ENCODE measurements at regions not wholly inside any gene's neighbourhood (a gene's known extent, or its start where the extent isn't known, plus 50 kb on each side); places are given as distances from the start of the nearest gene placed in this dataset.

DNA sequence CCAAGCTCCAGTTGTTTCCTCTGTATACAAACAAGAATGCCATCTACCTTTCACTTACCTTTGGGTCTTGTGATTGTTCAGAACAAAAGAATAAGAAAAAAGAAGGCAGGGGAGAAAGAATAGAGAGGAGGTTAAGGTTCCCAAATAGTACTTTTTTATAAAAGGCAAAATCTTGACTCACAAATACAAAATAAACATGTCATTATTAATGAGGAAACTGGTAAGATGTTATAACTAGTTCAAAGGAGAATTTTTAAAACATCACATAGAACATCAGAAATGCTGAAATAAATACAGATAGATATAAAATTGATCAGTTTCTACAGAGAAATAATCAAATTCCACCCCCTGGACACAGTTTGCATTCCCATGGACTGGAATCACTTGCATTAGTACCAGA is 446.7 kb upstream of the CCDC196 start:
- TF ChIP-seq EZH2 (IDR thresholded peaks at IDR 0.05; ENCODE audit: borderline replicate concordance) = no peak
- TF ChIP-seq, protein P1, sequence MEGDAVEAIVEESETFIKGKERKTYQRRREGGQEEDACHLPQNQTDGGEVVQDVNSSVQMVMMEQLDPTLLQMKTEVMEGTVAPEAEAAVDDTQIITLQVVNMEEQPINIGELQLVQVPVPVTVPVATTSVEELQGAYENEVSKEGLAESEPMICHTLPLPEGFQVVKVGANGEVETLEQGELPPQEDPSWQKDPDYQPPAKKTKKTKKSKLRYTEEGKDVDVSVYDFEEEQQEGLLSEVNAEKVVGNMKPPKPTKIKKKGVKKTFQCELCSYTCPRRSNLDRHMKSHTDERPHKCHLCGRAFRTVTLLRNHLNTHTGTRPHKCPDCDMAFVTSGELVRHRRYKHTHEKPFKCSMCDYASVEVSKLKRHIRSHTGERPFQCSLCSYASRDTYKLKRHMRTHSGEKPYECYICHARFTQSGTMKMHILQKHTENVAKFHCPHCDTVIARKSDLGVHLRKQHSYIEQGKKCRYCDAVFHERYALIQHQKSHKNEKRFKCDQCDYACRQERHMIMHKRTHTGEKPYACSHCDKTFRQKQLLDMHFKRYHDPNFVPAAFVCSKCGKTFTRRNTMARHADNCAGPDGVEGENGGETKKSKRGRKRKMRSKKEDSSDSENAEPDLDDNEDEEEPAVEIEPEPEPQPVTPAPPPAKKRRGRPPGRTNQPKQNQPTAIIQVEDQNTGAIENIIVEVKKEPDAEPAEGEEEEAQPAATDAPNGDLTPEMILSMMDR (IDR thresholded peaks at IDR 0.05; ENCODE audit: poor library complexity) = no peak
- TF ChIP-seq EZH2phosphoT487 (IDR thresholded peaks at IDR 0.05; ENCODE audit: low read depth, severe bottlenecking, unreplicated experiment) = no peak

Data from hepatocyte (in vitro differentiated cells).